ENCODE measurements at regions not wholly inside any gene's neighbourhood (a gene's known extent, or its start where the extent isn't known, plus 50 kb on each side); places are given as distances from the start of the nearest gene placed in this dataset.

DNA sequence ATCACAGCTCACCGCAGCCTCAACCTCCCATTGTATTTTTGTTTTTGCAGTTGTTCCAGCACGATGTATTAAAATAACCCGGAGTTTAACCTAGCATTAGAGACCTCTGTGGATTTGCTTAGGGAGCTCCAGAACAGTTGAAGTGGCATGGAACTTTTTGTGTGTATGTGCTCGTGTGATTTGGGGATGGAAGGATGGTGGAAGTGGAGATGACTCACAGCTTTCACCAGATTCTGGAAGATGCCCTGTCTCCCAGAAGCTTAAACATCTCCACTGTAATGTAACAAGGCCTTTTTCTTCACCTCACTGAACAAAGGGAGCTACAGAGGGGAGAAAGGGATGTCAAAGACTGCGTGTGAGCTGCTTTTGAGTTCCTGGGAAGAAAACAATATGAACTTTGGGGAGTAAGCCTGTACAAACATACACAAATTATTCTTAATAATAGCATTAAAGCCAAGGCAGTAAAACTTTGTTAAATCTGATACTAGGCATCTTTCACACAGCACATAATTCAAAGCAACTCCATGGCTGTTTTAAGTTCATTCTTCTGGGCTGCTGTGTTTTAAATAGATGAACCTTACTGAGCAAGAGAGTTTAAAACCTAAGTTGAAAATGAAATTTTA, 226.4 kb downstream of the ADAMTS15 start:
- Histone ChIP-seq H3K27ac (ENCODE audit: low read length) (no peak overlapping the region; the same call in 1 of the 2 replicates), H3K4me3 (ENCODE audit: low read depth in 2 of 2, low read length in 2 of 2) (no peak overlapping the region), H3K36me3 (ENCODE audit: control insufficient read depth, insufficient read depth, low read length) (no peaks in the 10 kb centered on the region), H3K27me3 (ENCODE audit: control insufficient read depth, insufficient read depth, low read length) (no peaks in the 10 kb centered on the region), H3K4me1 (ENCODE audit: control insufficient read depth, insufficient read depth, low read length) (peaks cover 6% of the 10 kb centered on the region; the same call in 1 of the 2 replicates), H3K9me3 (ENCODE audit: control insufficient read depth, insufficient read depth, low read depth, low read length) (peaks cover 23% of the 10 kb centered on the region)
- intact Hi-C loops (cut with micrococcal nuclease; ENCODE audit: unreplicated experiment) (no loop called here), in situ Hi-C loops (cut with HindIII; ENCODE audit: low pct_unique_long_range_greater_than_20kb, low sequenced_read_pairs) (no loop called here)
- no peak for DNase-seq (ENCODE audit: low read depth, low spot score)
- no TSS peak for BruUV-seq (replicated peaks)
- ChIA-PET POLR2A (no interaction called here), CTCF (no interaction called here)
- ATAC-seq = no peak
- TF ChIP-seq, protein P1, sequence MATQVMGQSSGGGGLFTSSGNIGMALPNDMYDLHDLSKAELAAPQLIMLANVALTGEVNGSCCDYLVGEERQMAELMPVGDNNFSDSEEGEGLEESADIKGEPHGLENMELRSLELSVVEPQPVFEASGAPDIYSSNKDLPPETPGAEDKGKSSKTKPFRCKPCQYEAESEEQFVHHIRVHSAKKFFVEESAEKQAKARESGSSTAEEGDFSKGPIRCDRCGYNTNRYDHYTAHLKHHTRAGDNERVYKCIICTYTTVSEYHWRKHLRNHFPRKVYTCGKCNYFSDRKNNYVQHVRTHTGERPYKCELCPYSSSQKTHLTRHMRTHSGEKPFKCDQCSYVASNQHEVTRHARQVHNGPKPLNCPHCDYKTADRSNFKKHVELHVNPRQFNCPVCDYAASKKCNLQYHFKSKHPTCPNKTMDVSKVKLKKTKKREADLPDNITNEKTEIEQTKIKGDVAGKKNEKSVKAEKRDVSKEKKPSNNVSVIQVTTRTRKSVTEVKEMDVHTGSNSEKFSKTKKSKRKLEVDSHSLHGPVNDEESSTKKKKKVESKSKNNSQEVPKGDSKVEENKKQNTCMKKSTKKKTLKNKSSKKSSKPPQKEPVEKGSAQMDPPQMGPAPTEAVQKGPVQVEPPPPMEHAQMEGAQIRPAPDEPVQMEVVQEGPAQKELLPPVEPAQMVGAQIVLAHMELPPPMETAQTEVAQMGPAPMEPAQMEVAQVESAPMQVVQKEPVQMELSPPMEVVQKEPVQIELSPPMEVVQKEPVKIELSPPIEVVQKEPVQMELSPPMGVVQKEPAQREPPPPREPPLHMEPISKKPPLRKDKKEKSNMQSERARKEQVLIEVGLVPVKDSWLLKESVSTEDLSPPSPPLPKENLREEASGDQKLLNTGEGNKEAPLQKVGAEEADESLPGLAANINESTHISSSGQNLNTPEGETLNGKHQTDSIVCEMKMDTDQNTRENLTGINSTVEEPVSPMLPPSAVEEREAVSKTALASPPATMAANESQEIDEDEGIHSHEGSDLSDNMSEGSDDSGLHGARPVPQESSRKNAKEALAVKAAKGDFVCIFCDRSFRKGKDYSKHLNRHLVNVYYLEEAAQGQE (IDR thresholded peaks at IDR 0.05; ENCODE audit: insufficient read depth in 1 of 2, low read depth in 2 of 2, low read length in 1 of 2) = no peak
- TF ChIP-seq SIN3A (IDR thresholded peaks at IDR 0.05; ENCODE audit: borderline replicate concordance, insufficient read depth, low read depth, low read length) (no peak), TCF7L2 (IDR thresholded peaks at IDR 0.05; ENCODE audit: low read depth, low read length) (no peak), POLR2AphosphoS5 (IDR thresholded peaks at IDR 0.05; ENCODE audit: low read depth, low read length) (no peak)
- TF ChIP-seq, protein P2, sequence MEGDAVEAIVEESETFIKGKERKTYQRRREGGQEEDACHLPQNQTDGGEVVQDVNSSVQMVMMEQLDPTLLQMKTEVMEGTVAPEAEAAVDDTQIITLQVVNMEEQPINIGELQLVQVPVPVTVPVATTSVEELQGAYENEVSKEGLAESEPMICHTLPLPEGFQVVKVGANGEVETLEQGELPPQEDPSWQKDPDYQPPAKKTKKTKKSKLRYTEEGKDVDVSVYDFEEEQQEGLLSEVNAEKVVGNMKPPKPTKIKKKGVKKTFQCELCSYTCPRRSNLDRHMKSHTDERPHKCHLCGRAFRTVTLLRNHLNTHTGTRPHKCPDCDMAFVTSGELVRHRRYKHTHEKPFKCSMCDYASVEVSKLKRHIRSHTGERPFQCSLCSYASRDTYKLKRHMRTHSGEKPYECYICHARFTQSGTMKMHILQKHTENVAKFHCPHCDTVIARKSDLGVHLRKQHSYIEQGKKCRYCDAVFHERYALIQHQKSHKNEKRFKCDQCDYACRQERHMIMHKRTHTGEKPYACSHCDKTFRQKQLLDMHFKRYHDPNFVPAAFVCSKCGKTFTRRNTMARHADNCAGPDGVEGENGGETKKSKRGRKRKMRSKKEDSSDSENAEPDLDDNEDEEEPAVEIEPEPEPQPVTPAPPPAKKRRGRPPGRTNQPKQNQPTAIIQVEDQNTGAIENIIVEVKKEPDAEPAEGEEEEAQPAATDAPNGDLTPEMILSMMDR (IDR thresholded peaks at IDR 0.05) = no peak

DNA sequence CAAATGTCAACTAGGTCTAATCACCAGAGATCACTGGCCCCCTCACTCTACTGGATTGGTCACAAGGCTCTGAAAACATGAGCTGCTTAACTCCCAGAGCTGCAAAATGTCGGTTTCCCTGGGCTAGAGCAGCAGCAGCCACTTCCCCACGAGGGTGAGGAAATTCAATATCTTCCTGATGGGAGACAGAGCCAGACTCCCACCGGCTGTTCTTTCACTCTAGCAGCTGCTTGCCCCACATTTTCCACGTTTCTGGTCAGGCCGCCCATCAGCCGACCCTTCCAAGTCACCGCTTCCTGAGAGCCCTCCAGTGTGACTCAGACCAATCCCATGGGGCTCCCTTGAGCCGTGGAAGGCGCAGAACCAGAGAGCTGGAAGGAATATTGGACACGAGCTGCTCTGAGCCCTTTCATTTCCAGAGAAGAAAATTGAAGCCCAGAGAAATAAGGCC, 227.0 kb downstream of the ADAMTS15 start:
- Histone ChIP-seq H3K9me3 (ENCODE audit: control insufficient read depth, insufficient read depth, low read depth, low read length) (peaks cover 29% of the 10 kb centered on the region), H3K27ac (ENCODE audit: low read length) (peak overlapping the region; percentile 60), H3K36me3 (ENCODE audit: control insufficient read depth, insufficient read depth, low read length) (no peaks in the 10 kb centered on the region), H3K4me3 (ENCODE audit: low read depth in 2 of 2, low read length in 2 of 2) (no peak overlapping the region), H3K4me1 (ENCODE audit: control insufficient read depth, insufficient read depth, low read length) (peaks cover 6% of the 10 kb centered on the region; the same call in 1 of the 2 replicates), H3K27me3 (ENCODE audit: control insufficient read depth, insufficient read depth, low read length) (no peaks in the 10 kb centered on the region)
- POLR2A ChIA-PET = no interaction called here
- BruUV-seq (replicated peaks) = no TSS peak
- CTCF ChIA-PET = no interaction called here
- in situ Hi-C loops (cut with HindIII; ENCODE audit: low pct_unique_long_range_greater_than_20kb, low sequenced_read_pairs) (no loop called here), intact Hi-C loops (cut with micrococcal nuclease; ENCODE audit: unreplicated experiment) (no loop called here)
- ATAC-seq (no peak), DNase-seq (ENCODE audit: low read depth, low spot score) (no peak)
- TF ChIP-seq, protein P2 (IDR thresholded peaks at IDR 0.05) = no peak
- TF ChIP-seq, protein P1 (IDR thresholded peaks at IDR 0.05; ENCODE audit: insufficient read depth in 1 of 2, low read depth in 2 of 2, low read length in 1 of 2) = no peak
- no peak for TF ChIP-seq POLR2AphosphoS5 (IDR thresholded peaks at IDR 0.05; ENCODE audit: low read depth, low read length)
- TF ChIP-seq SIN3A (IDR thresholded peaks at IDR 0.05; ENCODE audit: borderline replicate concordance, insufficient read depth, low read depth, low read length) = no peak
- TF ChIP-seq TCF7L2 (IDR thresholded peaks at IDR 0.05; ENCODE audit: low read depth, low read length) = no peak

Data from Panc1 (cell line).